OCI-LY7 (cell line): ENCODE measurements at regions not wholly inside any gene's neighbourhood (a gene's known extent, or its start where the extent isn't known, plus 50 kb on each side); places are given as distances from the start of the nearest gene placed in this dataset.

ENCODE experiments used
- BruUV-seq: library from RNA; stranded (reverse); fragments of 400-500 nt; replicated peaks from 2 replicates; lab custom pipeline; 2021; lab: Mats Ljungman, UMichigan
- CTCF ChIA-PET: fragments of 300-600 bp; sonication (Branson Sonifier 250); formaldehyde crosslinking; loops from one replicate; lab custom pipeline; 2022; ENCODE audit warnings: antibody characterized with exemption; ENCODE audit not compliant: unreplicated experiment; lab: Charles Lee
- POLR2A ChIA-PET: fragments of 300-600 bp; sonication (Branson Sonifier 250); formaldehyde crosslinking; loops from one replicate; lab custom pipeline; 2022; ENCODE audit warnings: antibody characterized with exemption; lab: Charles Lee
- DNase-seq: peaks from one replicate; pipeline ENCODE4 v3.0.0-alpha.2; 2015; ENCODE audit warnings: low spot score
- H2AFZ ChIP-seq: fragments of 200-600 bp; sonication (generic), shearing (Covaris generic); 2 replicates; pipeline ENCODE4 v1.6.1; 2014; ENCODE audit warnings: mild to moderate bottlenecking, antibody characterized with exemption, low read length, moderate library complexity
- H3K27ac ChIP-seq: fragments of 200-600 bp; sonication (generic); 2 replicates; pipeline ENCODE4 v1.5.1; 2014; ENCODE audit warnings: mixed run types, low read depth, mild to moderate bottlenecking, moderate library complexity, low read length, inconsistent platforms; ENCODE audit not compliant: poor library complexity, severe bottlenecking
- H3K36me3 ChIP-seq: fragments of 200-600 bp; sonication (generic); 2 replicates; pipeline ENCODE4 v1.6.1; 2014; ENCODE audit warnings: mild to moderate bottlenecking, antibody characterized with exemption, low read length, moderate library complexity, mixed read lengths; ENCODE audit not compliant: insufficient read depth
- H3K4me1 ChIP-seq: fragments of 200-600 bp; sonication (generic); 2 replicates; pipeline ENCODE4 v1.5.1; 2014; ENCODE audit warnings: mild to moderate bottlenecking, low read length; ENCODE audit not compliant: insufficient read depth, poor library complexity, severe bottlenecking
- H3K4me2 ChIP-seq: fragments of 200-600 bp; sonication (generic); 2 replicates; pipeline ENCODE4 v1.6.1; 2014; ENCODE audit warnings: mild to moderate bottlenecking, low read length
- H3K4me3 ChIP-seq: fragments of 200-600 bp; sonication (generic); 2 replicates; pipeline ENCODE4 v1.5.1; 2014; ENCODE audit warnings: mild to moderate bottlenecking, low read depth, low read length; ENCODE audit not compliant: poor library complexity, severe bottlenecking
- H3K79me2 ChIP-seq: fragments of 200-600 bp; sonication (generic); 2 replicates; pipeline ENCODE4 v1.6.1; 2016; ENCODE audit warnings: low read depth, mild to moderate bottlenecking, low read length, moderate library complexity, mixed read lengths; ENCODE audit not compliant: insufficient read depth
- H3K9me2 ChIP-seq: fragments of 200-600 bp; sonication (generic); 2 replicates; pipeline ENCODE4 v1.6.1; 2016; ENCODE audit warnings: mild to moderate bottlenecking, low read length, mixed read lengths; ENCODE audit not compliant: insufficient read depth
- H3K9me3 ChIP-seq: fragments of 200-600 bp; sonication (generic); 2 replicates; pipeline ENCODE4 v1.6.1; 2014; ENCODE audit warnings: mild to moderate bottlenecking, mixed run types, low read length, mixed read lengths
- H4K20me1 ChIP-seq: fragments of 200-600 bp; sonication (generic); 2 replicates; pipeline ENCODE4 v1.6.1; 2014; ENCODE audit warnings: mild to moderate bottlenecking, antibody characterized with exemption, low read length, moderate library complexity, mixed read lengths; ENCODE audit not compliant: insufficient read depth
- EZH2phosphoT487 ChIP-seq: fragments of 200-600 bp; sonication (generic); IDR thresholded peaks from 2 replicates; pipeline ENCODE4 v1.6.1; 2018; ENCODE audit warnings: low read depth, borderline replicate concordance, mild to moderate bottlenecking, mixed run types, antibody characterized with exemption, low read length, moderate library complexity, mixed read lengths
- intact Hi-C: fragments of 100-400 bp; cut with micrococcal nuclease; formaldehyde crosslinking; loops from one replicate; pipeline ENCODE4 v1.10.0; 2022; ENCODE audit not compliant: unreplicated experiment
- TF ChIP-seq, protein P1 (sequence below): fragments of 200-600 bp; sonication (generic); conservative IDR thresholded peaks from 2 replicates; pipeline ENCODE4 v1.5.1; 2014; ENCODE audit warnings: mild to moderate bottlenecking, antibody characterized with exemption, low read length, moderate library complexity, mixed read lengths

GRCh38 chr10:101303087-101303703 is 50.8 kb upstream of the BTRC start:
- no peaks in the 10 kb centered on the region for H3K79me2 ChIP-seq
- BruUV-seq = no TSS peak
- ChIA-PET CTCF (no interaction called here), POLR2A (no interaction called here)
- no peak for DNase-seq
- no peak overlapping the region for H2AFZ ChIP-seq
- H3K9me2 ChIP-seq = no peaks in the 10 kb centered on the region
- no peaks in the 10 kb centered on the region for H3K36me3 ChIP-seq
- H3K4me3 ChIP-seq = no peak overlapping the region
- H3K27ac ChIP-seq = no peak overlapping the region
- no peaks in the 10 kb centered on the region for H3K9me3 ChIP-seq
- intact Hi-C loops = loop anchor here (5.0 kb wide), 1 partner anchor 139 kb away; no protein-coding TSS in a partner anchor
- H4K20me1 ChIP-seq = no peaks in the 10 kb centered on the region
- TF ChIP-seq, protein P1, sequence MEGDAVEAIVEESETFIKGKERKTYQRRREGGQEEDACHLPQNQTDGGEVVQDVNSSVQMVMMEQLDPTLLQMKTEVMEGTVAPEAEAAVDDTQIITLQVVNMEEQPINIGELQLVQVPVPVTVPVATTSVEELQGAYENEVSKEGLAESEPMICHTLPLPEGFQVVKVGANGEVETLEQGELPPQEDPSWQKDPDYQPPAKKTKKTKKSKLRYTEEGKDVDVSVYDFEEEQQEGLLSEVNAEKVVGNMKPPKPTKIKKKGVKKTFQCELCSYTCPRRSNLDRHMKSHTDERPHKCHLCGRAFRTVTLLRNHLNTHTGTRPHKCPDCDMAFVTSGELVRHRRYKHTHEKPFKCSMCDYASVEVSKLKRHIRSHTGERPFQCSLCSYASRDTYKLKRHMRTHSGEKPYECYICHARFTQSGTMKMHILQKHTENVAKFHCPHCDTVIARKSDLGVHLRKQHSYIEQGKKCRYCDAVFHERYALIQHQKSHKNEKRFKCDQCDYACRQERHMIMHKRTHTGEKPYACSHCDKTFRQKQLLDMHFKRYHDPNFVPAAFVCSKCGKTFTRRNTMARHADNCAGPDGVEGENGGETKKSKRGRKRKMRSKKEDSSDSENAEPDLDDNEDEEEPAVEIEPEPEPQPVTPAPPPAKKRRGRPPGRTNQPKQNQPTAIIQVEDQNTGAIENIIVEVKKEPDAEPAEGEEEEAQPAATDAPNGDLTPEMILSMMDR = no peak
- no peak for TF ChIP-seq EZH2phosphoT487
- no peaks in the 10 kb centered on the region for H3K4me1 ChIP-seq
- H3K4me2 ChIP-seq = no peak overlapping the region
